GM19438 (cell line): ENCODE measurements at regions not wholly inside any gene's neighbourhood (a gene's known extent, or its start where the extent isn't known, plus 50 kb on each side); places are given as distances from the start of the nearest gene placed in this dataset.

Experiments used
- ATAC-seq: cut with Tn5 transposase; IDR thresholded peaks from one replicate; pipeline ENCODE4 v1.9.1; 2021; ENCODE audit warnings: low read depth; ENCODE audit not compliant: unreplicated experiment

DNA sequence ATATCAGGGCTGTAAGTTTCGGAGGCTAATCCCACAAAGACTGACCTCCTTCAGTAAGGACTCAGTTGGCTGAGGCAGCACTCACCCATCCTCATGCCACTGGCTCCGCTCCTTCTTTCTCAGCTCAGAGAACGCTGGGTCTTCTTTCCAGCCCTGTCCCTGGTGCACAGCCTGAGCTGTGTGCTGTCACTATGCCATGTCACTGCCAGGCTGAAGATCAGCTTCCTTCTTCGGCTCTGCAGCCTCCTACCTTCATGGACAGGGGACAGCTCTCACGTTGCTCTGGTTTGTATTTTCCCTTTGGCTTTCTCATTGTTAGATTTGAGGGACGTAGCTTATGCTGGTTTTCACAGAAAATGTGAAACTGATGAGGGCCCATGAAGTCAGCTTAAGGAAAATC lies 437.3 kb downstream of the GLRX3 start:
- ATAC-seq, result no peak

- no peak for ATAC-seq
Observed at GRCh38 chr10:130575756-130576285, 439.6 kb downstream of the GLRX3 start.

GRCh38 chr10:130576427-130576826 lies 440.2 kb downstream of the GLRX3 start:
- no peak for ATAC-seq

DNA sequence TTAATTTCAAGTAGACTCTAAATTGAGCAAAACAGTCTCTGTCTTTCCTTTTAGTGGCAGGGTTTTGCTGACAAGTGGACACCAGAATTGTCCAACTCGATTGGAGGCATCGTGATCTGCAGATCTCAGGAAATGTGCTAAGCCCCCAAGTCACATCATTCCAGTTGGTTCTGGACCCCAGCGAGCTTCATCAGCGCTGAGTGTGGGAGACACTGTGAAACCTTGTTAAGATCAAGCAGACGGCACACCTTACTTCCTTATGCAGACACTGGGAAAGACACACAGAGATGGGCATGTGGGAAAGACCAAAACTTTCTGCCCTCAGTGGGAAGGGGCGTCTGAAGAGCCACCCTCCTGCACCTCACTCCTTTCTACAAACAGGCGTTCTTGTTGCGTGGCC lies 440.8 kb downstream of the GLRX3 start:
- ATAC-seq, result no peak

- no peak for ATAC-seq
Observed at GRCh38 chr10:130578532-130579289, 442.5 kb downstream of the GLRX3 start.

DNA sequence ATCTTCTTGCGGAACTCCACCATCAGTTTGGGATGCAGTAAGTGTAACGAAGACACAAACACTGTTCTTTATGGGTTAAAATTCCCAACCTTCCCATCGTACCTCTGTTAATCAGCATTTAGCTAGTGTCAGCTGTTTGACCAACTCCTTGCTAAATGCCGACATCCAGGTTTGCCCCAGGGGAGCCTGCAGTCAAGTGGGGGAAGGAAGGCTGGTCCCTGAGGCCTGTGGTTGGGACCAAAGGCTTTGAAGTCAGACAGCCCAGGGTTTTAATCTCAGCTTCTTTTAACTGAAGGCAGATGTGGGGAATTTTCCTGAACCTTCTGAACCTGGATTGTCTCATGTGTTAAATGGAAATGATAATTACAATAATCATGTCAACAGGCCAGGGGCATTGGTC lies 443.7 kb downstream of the GLRX3 start:
- ATAC-seq, result no peak

GRCh38 chr10:130580975-130581374 lies 444.8 kb downstream of the GLRX3 start:
- no peak for ATAC-seq

DNA sequence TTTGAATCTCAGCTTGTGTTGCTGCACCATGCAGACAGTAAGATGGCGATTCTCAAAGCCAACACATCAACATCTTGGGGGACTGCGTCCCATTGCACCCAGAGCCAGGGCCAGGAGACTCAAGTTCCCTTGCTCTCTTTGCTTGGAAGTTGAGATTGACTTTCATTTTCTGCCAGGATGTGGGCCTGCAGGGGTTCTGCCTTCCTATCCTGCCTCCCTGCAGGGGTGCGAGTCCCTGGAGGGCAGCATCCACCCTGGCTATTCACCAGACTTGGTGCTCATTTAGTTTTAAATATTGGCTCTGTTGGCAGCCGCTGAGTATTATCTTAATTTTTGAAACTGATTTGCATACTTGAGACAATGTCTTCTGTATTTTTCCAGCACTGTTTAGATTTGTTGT lies 451.5 kb downstream of the GLRX3 start:
- ATAC-seq, result no peak

GRCh38 chr10:130606001-130606405 lies 469.8 kb downstream of the GLRX3 start:
- ATAC-seq, result no peak

DNA sequence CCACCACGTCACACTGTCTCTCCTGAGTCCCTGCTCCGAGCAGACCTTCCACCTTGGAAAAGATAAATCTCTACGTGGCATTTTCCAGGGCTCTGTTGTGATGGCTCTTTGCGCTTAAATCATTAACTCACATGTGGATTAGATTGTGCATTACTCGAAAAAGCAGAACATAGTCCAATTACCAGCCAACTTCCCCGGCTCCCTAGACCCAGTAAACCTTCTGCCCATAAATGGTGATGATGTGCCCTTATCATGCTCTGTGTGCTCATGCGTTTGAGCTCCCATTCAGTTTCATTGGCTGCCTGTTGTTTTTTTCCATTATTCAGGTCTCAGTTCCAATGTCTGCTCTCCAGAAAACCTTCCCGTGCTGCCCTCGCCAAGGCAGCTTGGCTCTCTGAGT lies 471.2 kb downstream of the GLRX3 start:
- ATAC-seq, result no peak

DNA sequence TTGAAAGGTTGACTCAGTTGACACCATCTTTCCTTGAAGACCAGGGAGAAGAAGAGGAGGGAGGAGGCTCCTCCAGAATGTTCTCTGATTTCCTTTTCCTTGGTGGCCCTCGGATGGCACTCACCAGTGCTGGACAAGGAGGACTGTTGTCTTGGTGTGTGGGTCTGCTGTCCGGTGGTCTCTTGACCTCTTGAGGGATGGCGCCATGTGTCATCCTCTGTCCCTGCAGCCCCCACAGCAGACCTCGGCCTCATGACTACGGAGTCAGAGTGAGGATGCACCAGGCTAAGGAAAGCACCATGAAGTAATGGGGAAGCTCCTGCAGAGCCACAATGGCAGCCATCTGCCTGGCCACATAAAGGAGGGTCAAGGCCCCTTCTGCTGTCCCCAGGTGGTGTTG lies 475.0 kb downstream of the GLRX3 start:
- ATAC-seq, result no peak

DNA sequence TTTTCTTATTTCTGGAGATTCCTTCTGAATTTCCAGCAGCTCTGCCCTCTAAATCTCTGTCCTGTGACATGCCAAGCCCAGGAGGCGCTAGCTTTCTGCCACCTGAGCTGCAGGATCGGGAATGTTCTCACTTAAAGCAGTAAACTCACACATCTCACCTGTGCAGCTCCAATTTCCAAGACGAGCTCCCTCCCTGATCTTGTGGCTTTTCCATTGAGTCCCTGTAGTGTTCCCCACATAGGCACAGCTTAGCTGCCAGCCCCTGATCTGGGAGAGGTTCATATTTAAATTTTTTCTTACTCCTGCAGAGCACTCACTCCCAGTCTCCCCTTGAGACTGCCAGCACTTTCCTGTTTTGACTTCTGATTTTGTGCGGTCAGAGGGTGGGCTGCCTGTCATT lies 479.3 kb downstream of the GLRX3 start:
- no peak for ATAC-seq

GRCh38 chr10:130617985-130618384 lies 481.8 kb downstream of the GLRX3 start:
- ATAC-seq, result no peak

DNA sequence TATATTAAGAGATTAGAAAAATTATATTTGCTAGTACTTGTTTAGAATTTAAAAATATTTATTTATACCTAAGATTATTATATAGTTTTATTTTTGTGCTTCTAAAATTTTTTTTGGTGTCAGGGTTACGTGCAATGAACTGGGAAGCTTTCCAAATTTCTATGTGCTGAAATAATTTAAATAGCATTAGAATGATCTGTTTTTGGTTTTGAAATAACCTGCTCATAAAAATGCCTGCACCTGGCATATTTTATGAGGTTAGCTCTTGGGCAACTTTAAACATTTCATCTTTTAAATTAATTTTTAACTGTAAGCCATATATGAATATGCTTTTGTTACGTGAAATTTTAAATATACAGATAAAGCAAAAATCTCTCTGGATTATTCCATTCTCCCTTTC lies 482.5 kb downstream of the GLRX3 start:
- ATAC-seq, result no peak

- no peak for ATAC-seq
Observed at GRCh38 chr10:130621231-130621775, 485.1 kb downstream of the GLRX3 start.

DNA sequence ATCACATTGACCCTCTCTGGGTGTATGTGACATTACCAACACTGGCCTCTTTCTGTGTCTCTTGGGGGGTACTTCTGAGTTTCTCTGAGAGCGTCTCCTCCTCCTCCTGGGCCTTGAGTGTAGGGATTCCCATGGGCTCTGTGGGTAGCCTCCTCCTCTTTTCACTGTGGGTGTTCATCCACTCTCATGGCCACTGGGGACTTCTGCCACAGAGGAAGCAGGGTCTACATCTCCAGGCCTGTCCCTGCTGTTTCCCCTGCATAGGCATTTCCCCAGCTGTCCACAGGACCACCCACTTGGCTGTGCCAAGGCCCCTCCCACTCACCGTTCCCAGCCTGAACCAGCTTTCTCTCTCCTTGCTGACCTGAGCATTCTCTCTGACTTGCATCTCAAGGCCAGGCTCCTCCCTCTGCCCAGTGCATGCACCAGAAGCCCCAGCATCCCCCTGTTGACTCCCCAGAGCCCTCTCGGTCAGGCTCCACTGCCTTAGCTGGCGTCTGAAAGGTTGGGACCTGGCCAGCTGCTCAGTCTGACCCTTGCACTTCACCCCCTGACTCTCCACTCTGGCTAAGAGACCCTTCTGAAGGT lies 487.6 kb downstream of the GLRX3 start:
- ATAC-seq, result no peak

DNA sequence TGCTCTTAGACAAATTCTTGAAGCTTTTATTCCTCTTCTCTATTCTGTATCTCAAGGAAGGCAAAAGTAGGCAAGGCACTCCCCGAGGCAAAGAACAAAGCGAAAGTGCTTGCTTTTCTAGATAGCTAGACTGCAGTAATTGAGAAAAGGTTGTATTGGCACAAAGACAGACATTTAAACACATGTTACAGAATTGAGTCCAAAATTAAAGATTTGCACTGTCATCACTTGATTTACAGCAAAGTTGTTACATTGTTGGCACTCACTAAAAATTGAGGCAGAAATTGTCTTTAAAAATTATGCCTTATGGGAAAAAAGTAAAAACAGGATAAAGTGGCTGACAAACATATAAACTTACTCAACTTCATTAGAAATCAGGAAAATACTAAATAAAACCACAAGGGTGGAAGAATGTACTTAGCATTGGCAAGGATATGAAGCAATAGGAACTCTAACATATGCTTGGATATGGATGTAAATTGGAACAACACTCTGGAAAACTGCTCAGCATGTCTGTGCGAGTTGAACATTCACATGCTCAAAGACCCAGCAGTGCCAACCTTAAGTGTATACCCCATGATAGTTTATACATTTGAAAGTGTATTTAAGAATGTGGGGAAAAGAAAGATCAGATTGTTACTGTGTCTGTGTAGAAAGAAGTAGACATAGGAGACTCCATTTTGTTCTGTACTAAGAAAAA lies 491.3 kb downstream of the GLRX3 start:
- no peak for ATAC-seq

DNA sequence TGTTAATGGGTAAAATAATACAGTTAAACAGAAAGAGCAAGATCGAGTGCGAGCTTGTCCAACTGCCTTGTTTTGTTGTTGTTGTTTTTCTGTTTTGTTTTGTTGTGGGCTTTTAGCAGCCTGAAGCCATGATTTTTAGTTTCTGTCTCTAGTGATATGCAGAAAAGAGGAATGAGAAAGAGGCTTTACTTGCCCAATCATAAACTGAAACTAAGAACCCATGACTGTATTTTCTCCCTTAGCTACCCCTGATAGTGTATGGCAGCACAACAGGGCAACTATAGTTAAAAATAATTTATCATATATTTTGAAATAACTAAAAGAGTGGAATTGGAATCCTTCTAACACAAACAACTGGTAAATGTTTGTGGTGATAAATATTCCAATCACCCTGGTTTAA lies 493.9 kb downstream of the GLRX3 start:
- no peak for ATAC-seq

- no peak for ATAC-seq
Observed at GRCh38 chr10:130631142-130632096, 495.2 kb downstream of the GLRX3 start.

GRCh38 chr10:130634816-130635215 lies 498.6 kb downstream of the GLRX3 start:
- no peak for ATAC-seq
